T-helper 17 cell (primary cell): ENCODE measurements at regions not wholly inside any gene's neighbourhood (a gene's known extent, or its start where the extent isn't known, plus 50 kb on each side); places are given as distances from the start of the nearest gene placed in this dataset.
"Not testable (repeated sequence)": the region's sequence is repeated elsewhere in the genome, so short reads cannot be mapped to it uniquely, and the experiment has no call there.

Experiments
- ATAC-seq: fragments of 150-1000 bp; cut with Tn5 transposase; 2 replicates; pipeline ENCODE4 v1.10.0; 2021; ENCODE audit warnings: mild to moderate bottlenecking, moderate library complexity
- DNase-seq, 3 donors: peaks; one replicate each; pipeline versions ENCODE4 v3.0.0 to v3.0.0-alpha.2; 2020 to 2021
- H3K9me3 ChIP-seq: one replicate; pipeline ENCODE4 v1.7.0; 2013; ENCODE audit warnings: low read length, mild to moderate bottlenecking; ENCODE audit not compliant: control insufficient read depth, poor library complexity, severe bottlenecking
- H3K27ac Mint-ChIP-seq: one replicate; pipeline ENCODE4 v1.8.0; 2022; ENCODE audit warnings: mild to moderate bottlenecking, moderate library complexity, mixed read lengths
- H3K27me3 Mint-ChIP-seq: one replicate; pipeline ENCODE4 v1.8.0; 2022; ENCODE audit warnings: mixed read lengths
- H3K36me3 Mint-ChIP-seq: one replicate; pipeline ENCODE4 v1.8.0; 2022; ENCODE audit warnings: low read depth, mixed read lengths
- H3K4me1 Mint-ChIP-seq: one replicate; pipeline ENCODE4 v1.8.0; 2022; ENCODE audit warnings: mild to moderate bottlenecking, mixed read lengths
- H3K4me3 Mint-ChIP-seq: one replicate; pipeline ENCODE4 v1.8.0; 2022; ENCODE audit warnings: mild to moderate bottlenecking, moderate library complexity, mixed read lengths

GRCh38 chr7:28900311-28900710, 57.8 kb downstream of the TRIL start:
- H3K9me3 ChIP-seq = no peaks in the 10 kb centered on the region
- Mint-ChIP-seq H3K27ac (no peak overlapping the region), H3K27me3 (peaks cover 48% of the 10 kb centered on the region), H3K4me3 (no peak overlapping the region), H3K36me3 (no peaks in the 10 kb centered on the region), H3K4me1 (no peaks in the 10 kb centered on the region)
- ATAC-seq (no peak), DNase-seq (no peak)

GRCh38 chr7:28893888-28894287, 64.2 kb downstream of the TRIL start:
- Mint-ChIP-seq H3K36me3 (no peaks in the 10 kb centered on the region), H3K4me1 (no peaks in the 10 kb centered on the region), H3K27ac (no peak overlapping the region), H3K4me3 (no peak overlapping the region), H3K27me3 (peaks cover 15% of the 10 kb centered on the region)
- DNase-seq (no peak), ATAC-seq (no peak)
- H3K9me3 ChIP-seq = no peaks in the 10 kb centered on the region

- ATAC-seq, H3K36me3 Mint-ChIP-seq, H3K27ac Mint-ChIP-seq: not testable (repeated sequence)
These were observed 66.3 kb downstream of the TRIL start for GRCh38 chr7:28891876-28892234.

GRCh38 chr7:28891192-28891875, 66.8 kb downstream of the TRIL start:
- no peaks in the 10 kb centered on the region for H3K36me3 Mint-ChIP-seq

More at GRCh38 chr7:28891876-28892234, 66.3 kb downstream of the TRIL start:
- not testable (repeated sequence) for H3K4me3 Mint-ChIP-seq, DNase-seq, H3K9me3 ChIP-seq, H3K4me1 Mint-ChIP-seq
- H3K27me3 Mint-ChIP-seq = peaks cover 22% of the 10 kb centered on the region

GRCh38 chr7:28890137-28890536, 68.0 kb downstream of the TRIL start:
- ATAC-seq (no peak), DNase-seq (no peak)
- Mint-ChIP-seq H3K4me1 (no peaks in the 10 kb centered on the region), H3K36me3 (no peaks in the 10 kb centered on the region), H3K27ac (no peak overlapping the region), H3K27me3 (peaks cover 34% of the 10 kb centered on the region), H3K4me3 (no peak overlapping the region)
- H3K9me3 ChIP-seq = no peaks in the 10 kb centered on the region

More at GRCh38 chr7:28891192-28891875, 66.8 kb downstream of the TRIL start:
- H3K4me1 Mint-ChIP-seq = no peaks in the 10 kb centered on the region
- H3K9me3 ChIP-seq = no peaks in the 10 kb centered on the region
- peaks cover 22% of the 10 kb centered on the region for H3K27me3 Mint-ChIP-seq
- ATAC-seq (no peak), DNase-seq (no peak)
- no peak overlapping the region for H3K27ac Mint-ChIP-seq
- H3K4me3 Mint-ChIP-seq = no peak overlapping the region

GRCh38 chr7:28889290-28889689, 68.8 kb downstream of the TRIL start:
- DNase-seq = no peak
- Mint-ChIP-seq H3K36me3 (no peaks in the 10 kb centered on the region), H3K27me3 (peaks cover 37% of the 10 kb centered on the region), H3K4me3 (no peak overlapping the region), H3K27ac (no peak overlapping the region), H3K4me1 (no peaks in the 10 kb centered on the region)
- no peaks in the 10 kb centered on the region for H3K9me3 ChIP-seq
- ATAC-seq = no peak

GRCh38 chr7:28885771-28886170, 72.4 kb downstream of the TRIL start:
- H3K36me3 Mint-ChIP-seq = peaks cover 2% of the 10 kb centered on the region
- H3K27ac Mint-ChIP-seq = no peak overlapping the region
- DNase-seq = no peak
- no peak overlapping the region for H3K4me3 Mint-ChIP-seq
- peaks cover 51% of the 10 kb centered on the region for H3K27me3 Mint-ChIP-seq
- ATAC-seq = no peak
- no peaks in the 10 kb centered on the region for H3K4me1 Mint-ChIP-seq
- no peaks in the 10 kb centered on the region for H3K9me3 ChIP-seq

- Mint-ChIP-seq H3K36me3 (peaks cover 4% of the 10 kb centered on the region), H3K27me3 (peaks cover 50% of the 10 kb centered on the region)
These were observed 75.2 kb downstream of the TRIL start for GRCh38 chr7:28882869-28883470.

GRCh38 chr7:28879105-28879504, 79.0 kb downstream of the TRIL start:
- H3K4me3 Mint-ChIP-seq = no peak overlapping the region
- DNase-seq (no peak), ATAC-seq (no peak)
- H3K27ac Mint-ChIP-seq = no peak overlapping the region
- peaks cover 33% of the 10 kb centered on the region for H3K27me3 Mint-ChIP-seq
- H3K36me3 Mint-ChIP-seq = peaks cover 4% of the 10 kb centered on the region
- H3K9me3 ChIP-seq = no peaks in the 10 kb centered on the region
- no peaks in the 10 kb centered on the region for H3K4me1 Mint-ChIP-seq

More at GRCh38 chr7:28882869-28883470, 75.2 kb downstream of the TRIL start:
- H3K4me1 Mint-ChIP-seq = no peaks in the 10 kb centered on the region
- DNase-seq (no peak), ATAC-seq (no peak)
- H3K27ac Mint-ChIP-seq = no peak overlapping the region
- no peak overlapping the region for H3K4me3 Mint-ChIP-seq
- H3K9me3 ChIP-seq = no peaks in the 10 kb centered on the region

GRCh38 chr7:28878481-28878880, 79.6 kb downstream of the TRIL start:
- ATAC-seq = no peak
- H3K4me3 Mint-ChIP-seq = no peak overlapping the region
- no peaks in the 10 kb centered on the region for H3K4me1 Mint-ChIP-seq
- no peak for DNase-seq
- H3K27ac Mint-ChIP-seq = no peak overlapping the region
- peaks cover 4% of the 10 kb centered on the region for H3K36me3 Mint-ChIP-seq
- H3K27me3 Mint-ChIP-seq = peaks cover 27% of the 10 kb centered on the region
- H3K9me3 ChIP-seq = no peaks in the 10 kb centered on the region
